Keratinocyte (primary cell): ENCODE measurements at regions not wholly inside any gene's neighbourhood (a gene's known extent, or its start where the extent isn't known, plus 50 kb on each side); places are given as distances from the start of the nearest gene placed in this dataset.

Source experiments
- DNase-seq: peaks from one replicate; pipeline ENCODE4 v3.0.0-alpha.2; 2011; ENCODE audit warnings: low read depth, missing footprints, low spot score
- FAIRE-seq: peaks from 2 replicates; lab custom pipeline; 2011; peaks lifted over from hg19 to GRCh38; lab: Jason Lieb, UNC
- H2AFZ ChIP-seq: 2 replicates; pipeline ENCODE4 v1.6.0; 2012; ENCODE audit warnings: low read length, control low read depth, inconsistent platforms; ENCODE audit not compliant: control insufficient read depth
- H3K27ac ChIP-seq: 2 replicates; pipeline ENCODE4 v1.5.1; 2011; ENCODE audit warnings: low read length; ENCODE audit not compliant: control insufficient read depth, insufficient read depth
- H3K27me3 ChIP-seq: 3 replicates; pipeline ENCODE4 v1.6.0; 2011; ENCODE audit warnings: low read length; ENCODE audit not compliant: control insufficient read depth, insufficient read depth; ENCODE audit errors: extremely low read depth
- H3K36me3 ChIP-seq, 2 experiments: 2 replicates in 1 of 2; 3 replicates in 1 of 2; pipeline ENCODE4 v1.5.1; 2011; ENCODE audit warnings: low read length in 2 of 2, mild to moderate bottlenecking in 1 of 2; ENCODE audit not compliant: control insufficient read depth in 2 of 2, insufficient read depth in 2 of 2; ENCODE audit errors: extremely low read depth in 1 of 2
- H3K4me1 ChIP-seq: 3 replicates; pipeline ENCODE4 v1.5.1; 2011; ENCODE audit warnings: low read length; ENCODE audit not compliant: control insufficient read depth, insufficient read depth; ENCODE audit errors: extremely low read depth
- H3K4me2 ChIP-seq: 3 replicates; pipeline ENCODE4 v1.6.0; 2011; ENCODE audit warnings: low read depth, low read length; ENCODE audit not compliant: control insufficient read depth, insufficient read depth; ENCODE audit errors: extremely low read depth
- H3K4me3 ChIP-seq, 3 experiments: fragments of 200-600 bp in 1 of 3; sonication (generic) in 1 of 3; 2 replicates in 2 of 3; 3 replicates in 1 of 3; pipeline ENCODE4 v1.5.1; 2011 to 2016; ENCODE audit warnings: low read length in 3 of 3, mild to moderate bottlenecking in 3 of 3, control low read depth in 2 of 3, inconsistent platforms in 1 of 3, low read depth in 1 of 3, mixed read lengths in 1 of 3, mixed run types in 1 of 3, moderate library complexity in 1 of 3; ENCODE audit not compliant: control insufficient read depth in 2 of 3, insufficient read depth in 2 of 3; ENCODE audit errors: extremely low read depth in 1 of 3
- H3K79me2 ChIP-seq: 2 replicates; pipeline ENCODE4 v1.6.0; 2012; ENCODE audit warnings: low read length; ENCODE audit not compliant: control insufficient read depth, insufficient read depth
- H3K9ac ChIP-seq: 3 replicates; pipeline ENCODE4 v1.6.0; 2011; ENCODE audit warnings: low read length; ENCODE audit not compliant: control insufficient read depth, insufficient read depth; ENCODE audit errors: extremely low read depth
- H3K9me1 ChIP-seq: 3 replicates; pipeline ENCODE4 v1.6.0; 2011; ENCODE audit warnings: low read length; ENCODE audit not compliant: control insufficient read depth, insufficient read depth; ENCODE audit errors: extremely low read depth
- H3K9me3 ChIP-seq: 2 replicates; pipeline ENCODE4 v1.5.1; 2012; ENCODE audit warnings: low read depth, low read length; ENCODE audit not compliant: control insufficient read depth
- H4K20me1 ChIP-seq: 3 replicates; pipeline ENCODE4 v1.6.0; 2011; ENCODE audit warnings: low read length; ENCODE audit not compliant: control insufficient read depth, insufficient read depth; ENCODE audit errors: extremely low read depth
- CTCF ChIP-seq, 3 experiments: IDR thresholded peaks in 1 of 3; conservative IDR thresholded peaks in 1 of 3; optimal IDR thresholded peaks in 1 of 3; 2 replicates in 2 of 3; 3 replicates in 1 of 3; pipeline versions ENCODE3 to v1.5.1; 2011; ENCODE audit warnings: low read length in 3 of 3, mild to moderate bottlenecking in 3 of 3, moderate library complexity in 2 of 3, control low read depth in 1 of 3, inconsistent platforms in 1 of 3; ENCODE audit not compliant: insufficient read depth in 2 of 3; ENCODE audit errors: extremely low read depth in 1 of 3
- EZH2 ChIP-seq: IDR thresholded peaks from one replicate; pipeline ENCODE4 v1.6.1; 2012; ENCODE audit warnings: inconsistent platforms, mild to moderate bottlenecking, low read length, moderate library complexity
- dilution Hi-C: fragments of 300-500 bp; cut with MboI; formaldehyde crosslinking; loops from one replicate; pipeline ENCODE4 v1.7.0; 2020; ENCODE audit warnings: low sequenced_read_pairs; ENCODE audit not compliant: extremely low pct_ligation_motif_present

GRCh38 chr6:43987838-43988439 is 139.3 kb downstream of the MRPL14 start:
- H3K27me3 ChIP-seq: peaks cover 26% of the 10 kb centered on the region
- no peaks in the 10 kb centered on the region for H3K9me1 ChIP-seq
- dilution Hi-C loops: no loop called here
- H2AFZ ChIP-seq: no peak overlapping the region
- H4K20me1 ChIP-seq: no peaks in the 10 kb centered on the region
- H3K4me1 ChIP-seq: peaks cover 7% of the 10 kb centered on the region
- no peaks in the 10 kb centered on the region for H3K79me2 ChIP-seq
- H3K4me3 ChIP-seq: no peak overlapping the region
- no peak for DNase-seq
- H3K4me2 ChIP-seq: no peak overlapping the region
- FAIRE-seq: no peak
- no peaks in the 10 kb centered on the region for H3K36me3 ChIP-seq
- TF ChIP-seq EZH2: no peak
- H3K9ac ChIP-seq: no peak overlapping the region
- H3K27ac ChIP-seq: no peak overlapping the region
- no peaks in the 10 kb centered on the region for H3K9me3 ChIP-seq

DNA sequence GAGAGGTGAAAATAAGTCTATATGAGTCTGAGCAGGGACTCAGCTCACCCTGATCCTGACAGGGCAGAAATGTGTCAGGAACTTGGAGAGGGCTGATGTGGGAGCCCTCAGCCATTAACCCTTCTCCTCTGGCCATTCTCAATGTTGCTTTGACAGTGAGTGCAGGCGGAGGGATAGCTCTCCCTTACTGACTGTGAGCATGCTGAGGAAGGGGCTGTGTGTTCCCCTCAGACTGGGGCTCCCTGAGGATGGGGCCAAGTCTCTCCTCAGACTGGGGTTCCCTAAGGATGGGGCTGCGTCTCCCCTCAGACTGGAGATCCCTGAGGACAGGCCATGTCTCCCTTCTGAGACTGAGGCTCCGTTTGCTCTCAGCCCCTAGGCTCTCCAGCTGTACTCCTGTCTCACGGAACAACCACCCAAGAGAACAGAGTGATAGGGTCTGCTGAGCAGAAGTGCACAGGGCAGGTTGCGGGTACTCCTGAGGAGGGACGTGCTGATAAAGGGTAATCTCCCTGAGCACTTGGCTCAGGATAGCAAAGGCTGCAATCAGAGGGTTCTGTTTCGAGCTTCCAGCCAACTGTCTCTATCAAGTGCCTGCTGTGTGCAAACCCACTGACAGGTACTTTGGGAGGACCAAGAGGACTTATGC is 141.0 kb downstream of the MRPL14 start:
- Histone ChIP-seq H3K27me3 (peaks cover 26% of the 10 kb centered on the region), H3K9me1 (no peaks in the 10 kb centered on the region), H3K4me3 (no peak overlapping the region), H3K4me2 (no peak overlapping the region), H3K9ac (no peak overlapping the region), H3K79me2 (no peaks in the 10 kb centered on the region), H2AFZ (no peak overlapping the region), H4K20me1 (no peaks in the 10 kb centered on the region), H3K9me3 (no peaks in the 10 kb centered on the region), H3K36me3 (no peaks in the 10 kb centered on the region), H3K4me1 (no peaks in the 10 kb centered on the region), H3K27ac (no peak overlapping the region)
- no peak for FAIRE-seq
- TF ChIP-seq EZH2 (no peak), CTCF (optimal IDR thresholded peaks at IDR 0.05 in 1 of 3, IDR thresholded peaks at IDR 0.05 in 1 of 3, conservative IDR thresholded peaks at IDR 0.05 in 1 of 3; ENCODE audit: extremely low read depth in 1 of 3, insufficient read depth in 2 of 3, low read length in 3 of 3) (no peak)
- dilution Hi-C loops: no loop called here
- DNase-seq: no peak
